ENCODE measurements at regions not wholly inside any gene's neighbourhood (a gene's known extent, or its start where the extent isn't known, plus 50 kb on each side); places are given as distances from the start of the nearest gene placed in this dataset.
"Not testable (repeated sequence)": the region's sequence is repeated elsewhere in the genome, so short reads cannot be mapped to it uniquely, and the experiment has no call there.

GRCh38 chr9:109653470-109653869 lies 126.5 kb upstream of the PALM2AKAP2 start:
- H3K27ac ChIP-seq (ENCODE audit: control insufficient read depth, insufficient read depth) = no peak overlapping the region
- DNase-seq (ENCODE audit: low read depth, low spot score) = no peak
- ChIA-PET SMC1A (ENCODE audit: uncharacterized antibody, unreplicated experiment) (no interaction called here), CTCF (interaction anchor here (1.5 kb wide), 1 partner anchor 79 kb away, joined by 4 read pairs; no protein-coding TSS in a partner anchor), POLR2A (no interaction called here), RAD21 (ENCODE audit: unreplicated experiment) (no interaction called here)
- no peaks in the 10 kb centered on the region for H4K20me1 ChIP-seq (ENCODE audit: control insufficient read depth, insufficient read depth)
- in situ Hi-C loops (cut with MboI) (no loop called here), intact Hi-C loops (cut with micrococcal nuclease; ENCODE audit: unreplicated experiment) (no loop called here)
- H3K27me3 ChIP-seq (replicated peaks in 1 of 2; ENCODE audit: control insufficient read depth in 2 of 2, insufficient read depth in 2 of 2, low read length in 1 of 2) = no peaks in the 10 kb centered on the region
- FAIRE-seq = no peak
- H3K9ac ChIP-seq (ENCODE audit: control insufficient read depth, insufficient read depth, low read length) = no peak overlapping the region
- TF ChIP-seq IRF5 (IDR thresholded peaks at IDR 0.05; ENCODE audit: borderline replicate concordance) = no peak
- TF ChIP-seq TCF12 (IDR thresholded peaks at IDR 0.05; ENCODE audit: low read depth, low read length) = no peak
- TF ChIP-seq CHD2 (IDR thresholded peaks at IDR 0.05; ENCODE audit: borderline replicate concordance, low read depth, low read length) = no peak
- TF ChIP-seq EED (IDR thresholded peaks at IDR 0.05; ENCODE audit: low read depth) = no peak
- TF ChIP-seq TARDBP (IDR thresholded peaks at IDR 0.05; ENCODE audit: borderline replicate concordance) = no peak
- TF ChIP-seq CEBPB (IDR thresholded peaks at IDR 0.05; ENCODE audit: borderline replicate concordance in 1 of 2, low read depth in 2 of 2, low read length in 2 of 2) = no peak
- no peak for TF ChIP-seq REST (IDR thresholded peaks at IDR 0.05; ENCODE audit: low read depth, low read length)
- TF ChIP-seq ATF7 (IDR thresholded peaks at IDR 0.05; ENCODE audit: low read depth) = no peak
- TF ChIP-seq E2F8 (IDR thresholded peaks at IDR 0.05; ENCODE audit: low read depth, partially characterized antibody) = no peak
- no peak for TF ChIP-seq ETV6 (conservative IDR thresholded peaks at IDR 0.05 in 1 of 2, IDR thresholded peaks at IDR 0.05 in 1 of 2; ENCODE audit: borderline replicate concordance in 1 of 2, low read depth in 1 of 2)
- H3K4me3 ChIP-seq = no peak overlapping the region
- H2AFZ ChIP-seq (ENCODE audit: control insufficient read depth, low read depth, low read length) = no peak overlapping the region
- 2% methylated on average over 2 of the region's 2 CpGs for WGBS (ENCODE audit: insufficient coverage, insufficient replicate concordance, low lambda C conversion rate, missing lambda C conversion rate)
- no peak for ATAC-seq
- H3K4me2 ChIP-seq (ENCODE audit: control insufficient read depth, insufficient read depth) = no peak overlapping the region
- H3K79me2 ChIP-seq (ENCODE audit: control insufficient read depth, insufficient read depth, low read length) = no peaks in the 10 kb centered on the region
- no peaks in the 10 kb centered on the region for H3K36me3 ChIP-seq (ENCODE audit: control insufficient read depth in 2 of 2, insufficient read depth in 2 of 2, low read length in 1 of 2)
- no TSS peak for BruUV-seq (replicated peaks)
- no peaks in the 10 kb centered on the region for H3K9me3 ChIP-seq (replicated peaks; ENCODE audit: control insufficient read depth, insufficient read depth, low read length)
- no peaks in the 10 kb centered on the region for H3K4me1 ChIP-seq (ENCODE audit: control insufficient read depth, insufficient read depth, low read length)

- H4K20me1 ChIP-seq (ENCODE audit: control insufficient read depth, insufficient read depth); intact Hi-C loops (cut with micrococcal nuclease; ENCODE audit: unreplicated experiment); in situ Hi-C loops (cut with MboI); CTCF ChIA-PET; H3K9ac ChIP-seq (ENCODE audit: control insufficient read depth, insufficient read depth, low read length); H3K79me2 ChIP-seq (ENCODE audit: control insufficient read depth, insufficient read depth, low read length); ATAC-seq; RAD21 ChIA-PET (ENCODE audit: unreplicated experiment); FAIRE-seq; DNase-seq (ENCODE audit: low read depth, low spot score); H3K4me1 ChIP-seq (ENCODE audit: control insufficient read depth, insufficient read depth, low read length); H3K9me3 ChIP-seq (replicated peaks; ENCODE audit: control insufficient read depth, insufficient read depth, low read length); H3K27me3 ChIP-seq (replicated peaks in 1 of 2; ENCODE audit: control insufficient read depth in 2 of 2, insufficient read depth in 2 of 2, low read length in 1 of 2); H3K4me3 ChIP-seq; H2AFZ ChIP-seq (ENCODE audit: control insufficient read depth, low read depth, low read length); H3K36me3 ChIP-seq (ENCODE audit: control insufficient read depth in 2 of 2, insufficient read depth in 2 of 2, low read length in 1 of 2); H3K27ac ChIP-seq (ENCODE audit: control insufficient read depth, insufficient read depth); SMC1A ChIA-PET (ENCODE audit: uncharacterized antibody, unreplicated experiment); BruUV-seq (replicated peaks); H3K4me2 ChIP-seq (ENCODE audit: control insufficient read depth, insufficient read depth); POLR2A ChIA-PET: not testable (repeated sequence)
- WGBS (ENCODE audit: insufficient coverage, insufficient replicate concordance, low lambda C conversion rate, missing lambda C conversion rate) = 49% methylated on average over 4 of the region's 4 CpGs
Observed at GRCh38 chr9:109663978-109664377, 116.0 kb upstream of the PALM2AKAP2 start.
